Stomach (tissue), 4 donors: ENCODE measurements at regions not wholly inside any gene's neighbourhood (a gene's known extent, or its start where the extent isn't known, plus 50 kb on each side); places are given as distances from the start of the nearest gene placed in this dataset.

Experiments
- POLR2AphosphoS5 ChIP-seq, 3 donors: sonication (generic); formaldehyde crosslinking; IDR thresholded peaks; one replicate each; pipeline ENCODE4 v1.6.1; 2016; ENCODE audit warnings: antibody characterized with exemption in 3 of 3
- TF ChIP-seq, protein P1 (sequence below), 7 experiments: fragments of 450-650 bp in 4 of 7; fragments of 200-600 bp in 3 of 7; sonication (generic) in 3 of 7; IDR thresholded peaks; one replicate each; pipeline ENCODE4 v1.5.1; 2016 to 2019; ENCODE audit warnings: antibody characterized with exemption in 7 of 7, control low read depth in 2 of 7, mild to moderate bottlenecking in 1 of 7

GRCh38 chr9:14546693-14547092 is 146.5 kb downstream of the ZDHHC21 start:
- TF ChIP-seq, protein P1, sequence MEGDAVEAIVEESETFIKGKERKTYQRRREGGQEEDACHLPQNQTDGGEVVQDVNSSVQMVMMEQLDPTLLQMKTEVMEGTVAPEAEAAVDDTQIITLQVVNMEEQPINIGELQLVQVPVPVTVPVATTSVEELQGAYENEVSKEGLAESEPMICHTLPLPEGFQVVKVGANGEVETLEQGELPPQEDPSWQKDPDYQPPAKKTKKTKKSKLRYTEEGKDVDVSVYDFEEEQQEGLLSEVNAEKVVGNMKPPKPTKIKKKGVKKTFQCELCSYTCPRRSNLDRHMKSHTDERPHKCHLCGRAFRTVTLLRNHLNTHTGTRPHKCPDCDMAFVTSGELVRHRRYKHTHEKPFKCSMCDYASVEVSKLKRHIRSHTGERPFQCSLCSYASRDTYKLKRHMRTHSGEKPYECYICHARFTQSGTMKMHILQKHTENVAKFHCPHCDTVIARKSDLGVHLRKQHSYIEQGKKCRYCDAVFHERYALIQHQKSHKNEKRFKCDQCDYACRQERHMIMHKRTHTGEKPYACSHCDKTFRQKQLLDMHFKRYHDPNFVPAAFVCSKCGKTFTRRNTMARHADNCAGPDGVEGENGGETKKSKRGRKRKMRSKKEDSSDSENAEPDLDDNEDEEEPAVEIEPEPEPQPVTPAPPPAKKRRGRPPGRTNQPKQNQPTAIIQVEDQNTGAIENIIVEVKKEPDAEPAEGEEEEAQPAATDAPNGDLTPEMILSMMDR (IDR thresholded peaks at IDR 0.05): no peak
- TF ChIP-seq POLR2AphosphoS5 (IDR thresholded peaks at IDR 0.05): no peak
